GM19328 (cell line): ENCODE measurements at regions not wholly inside any gene's neighbourhood (a gene's known extent, or its start where the extent isn't known, plus 50 kb on each side); places are given as distances from the start of the nearest gene placed in this dataset.
A peak's percentile ranks its signal among the peaks of the same experiment; 100 is the strongest.

Experiments
- ATAC-seq: cut with Tn5 transposase; IDR thresholded peaks from one replicate; pipeline ENCODE4 v1.9.1; 2021; ENCODE audit warnings: mild to moderate bottlenecking, moderate library complexity; ENCODE audit not compliant: unreplicated experiment

GRCh38 chr14:61847861-61848260, 85.6 kb downstream of the SNAPC1 start:
- no peak for ATAC-seq

- ATAC-seq, result no peak
These were observed 92.7 kb downstream of the SNAPC1 start for GRCh38 chr14:61854898-61855297.

- peak; percentile 97 for ATAC-seq
These were observed 98.2 kb downstream of the SNAPC1 start for GRCh38 chr14:61860294-61860918.

GRCh38 chr14:61861320-61861865, 99.2 kb downstream of the SNAPC1 start:
- no peak for ATAC-seq

- no peak for ATAC-seq
These were observed 102.2 kb downstream of the SNAPC1 start for GRCh38 chr14:61864329-61864898.

GRCh38 chr14:61866932-61867920, 105.0 kb downstream of the SNAPC1 start:
- ATAC-seq, result peak; percentile 97

GRCh38 chr14:61868846-61869245, 106.6 kb downstream of the SNAPC1 start:
- ATAC-seq, result no peak

GRCh38 chr14:61870163-61870562, 107.9 kb downstream of the SNAPC1 start:
- no peak for ATAC-seq

- peak; percentile 83 for ATAC-seq
These were observed 110.2 kb downstream of the SNAPC1 start for GRCh38 chr14:61872452-61872851.

GRCh38 chr14:61875483-61875882, 113.3 kb downstream of the SNAPC1 start:
- ATAC-seq, result no peak

GRCh38 chr14:61876362-61877034, 114.3 kb downstream of the SNAPC1 start:
- ATAC-seq, result no peak

- no peak for ATAC-seq
These were observed 114.8 kb downstream of the SNAPC1 start for GRCh38 chr14:61877035-61877390.

- no peak for ATAC-seq
These were observed 115.5 kb downstream of the SNAPC1 start for GRCh38 chr14:61877768-61878167.

- no peak for ATAC-seq
These were observed 116.7 kb downstream of the SNAPC1 start for GRCh38 chr14:61878931-61879330.

- ATAC-seq, result no peak
These were observed 118.8 kb downstream of the SNAPC1 start for GRCh38 chr14:61881046-61881445.

- no peak for ATAC-seq
These were observed 122.5 kb downstream of the SNAPC1 start for GRCh38 chr14:61884711-61885110.

GRCh38 chr14:61885203-61885961, 123.2 kb downstream of the SNAPC1 start:
- no peak for ATAC-seq

GRCh38 chr14:61887628-61888027, 125.4 kb downstream of the SNAPC1 start:
- ATAC-seq, result no peak

- peak; percentile 100 for ATAC-seq
These were observed 127.7 kb downstream of the SNAPC1 start for GRCh38 chr14:61889914-61890351.

- no peak for ATAC-seq
These were observed 128.9 kb downstream of the SNAPC1 start for GRCh38 chr14:61891170-61891569.
